Right lobe of liver (tissue), 6 donors: ENCODE measurements at regions not wholly inside any gene's neighbourhood (a gene's known extent, or its start where the extent isn't known, plus 50 kb on each side); places are given as distances from the start of the nearest gene placed in this dataset.

Experiments used
- ATAC-seq, 4 donors: fragments of 200-7000 bp; cut with Tn5 transposase; one replicate each; pipeline ENCODE4 v1.9.1; 2020; ENCODE audit warnings: mild to moderate bottlenecking in 4 of 4, moderate library complexity in 4 of 4
- DNase-seq, 3 donors: peaks; one replicate each; pipeline ENCODE4 v3.0.0-alpha.2; 2020
- H3K27ac ChIP-seq, 3 donors: fragments of 200-600 bp; one replicate each; pipeline ENCODE4 v1.8.0; 2022
- H3K27me3 ChIP-seq, 2 donors: fragments of 200-600 bp; one replicate each; pipeline ENCODE4 v1.8.0; 2022
- H3K36me3 ChIP-seq, 4 donors: fragments of 200-600 bp; sonication (generic) in 1 of 4; one replicate each; pipeline versions ENCODE4 v1.5.1 to v1.8.0; 2017 to 2022; ENCODE audit warnings: control low read depth in 1 of 4
- H3K4me1 ChIP-seq, 4 donors: fragments of 200-600 bp; sonication (generic) in 1 of 4; one replicate each; pipeline versions ENCODE4 v1.5.1 to v1.8.0; 2017 to 2022; ENCODE audit warnings: control low read depth in 1 of 4
- H3K4me3 ChIP-seq, 3 donors: fragments of 200-600 bp; one replicate each; pipeline ENCODE4 v1.8.0; 2022
- H3K9me3 ChIP-seq, 4 donors: fragments of 200-600 bp; sonication (generic) in 1 of 4; one replicate each; pipeline versions ENCODE4 v1.5.1 to v1.8.0; 2017 to 2022; ENCODE audit warnings: control low read depth in 1 of 4
- POLR2A ChIP-seq: fragments of 450-650 bp; IDR thresholded peaks from one replicate; pipeline ENCODE4 v1.6.1; 2017; ENCODE audit warnings: antibody characterized with exemption, mild to moderate bottlenecking
- WGBS: methylation state at CpG from one replicate; pipeline ENCODE4 v1.1.6; 2018; ENCODE audit warnings: low coverage, low lambda C conversion rate; ENCODE audit not compliant: insufficient coverage; ENCODE audit errors: missing lambda C conversion rate; 5-methylcytosine and 5-hydroxymethylcytosine counted together
- intact Hi-C, 2 donors: fragments of 100-400 bp; cut with DNase I; formaldehyde crosslinking; loops; one replicate each; pipeline versions ENCODE4 v1.11.2 to v1.14.1; 2022
- TF ChIP-seq, protein P1 (sequence below), 4 donors: fragments of 200-600 bp in 3 of 4; fragments of 450-650 bp in 1 of 4; IDR thresholded peaks; one replicate each; pipeline versions ENCODE4 v1.5.1 to v1.8.0; 2016 to 2022; ENCODE audit warnings: antibody characterized with exemption in 4 of 4, mild to moderate bottlenecking in 2 of 4
- donor health status: DM: no; HTN: yes; CAD: no.
- donor health status: DM: no; HTN: no; CAD: no.
- donor health status: DM: no; HTN: no; CAD: no.
- donor health status: DM: no; HTN: yes; CAD: no.
- donor health status: DM: no; HTN: yes; CAD: no.

DNA sequence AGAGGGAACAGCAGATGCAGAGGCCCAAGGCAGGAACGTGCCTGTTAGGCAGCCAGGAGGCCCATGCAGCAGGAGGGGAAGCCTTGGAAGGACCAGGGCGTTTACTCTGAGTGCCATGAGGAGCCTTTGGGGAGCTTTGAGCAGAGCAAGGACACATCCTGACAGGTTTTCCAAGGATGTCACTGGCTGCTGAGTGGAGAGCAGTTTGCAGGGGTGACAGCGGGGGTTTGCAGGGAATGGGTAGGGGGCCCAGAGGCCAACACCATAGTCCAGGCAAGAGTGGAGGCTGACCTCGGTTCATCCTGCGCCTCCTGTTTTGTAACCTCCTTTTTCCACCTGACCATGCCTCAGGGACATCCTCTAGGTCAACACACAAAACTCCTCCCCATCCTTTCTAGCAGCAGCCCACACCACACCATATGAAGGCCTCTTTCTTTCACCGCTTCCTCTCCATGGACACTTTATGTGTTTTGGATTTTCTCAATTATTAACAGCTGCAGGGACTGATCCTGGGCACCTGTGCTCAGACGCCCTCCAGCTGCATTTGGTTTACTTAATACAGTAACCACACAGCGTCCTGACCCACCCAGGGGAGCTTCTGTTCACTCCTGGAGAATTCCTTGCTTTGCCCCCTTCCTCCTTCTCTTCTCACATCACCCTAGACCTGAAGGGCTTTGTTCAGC lies 528.5 kb downstream of the MATN1 start:
- intact Hi-C loops, result no loop called here
- WGBS, result 53% methylated on average over 5 of the region's 8 CpGs
- H3K36me3 ChIP-seq, result no peaks in the 10 kb centered on the region

DNA sequence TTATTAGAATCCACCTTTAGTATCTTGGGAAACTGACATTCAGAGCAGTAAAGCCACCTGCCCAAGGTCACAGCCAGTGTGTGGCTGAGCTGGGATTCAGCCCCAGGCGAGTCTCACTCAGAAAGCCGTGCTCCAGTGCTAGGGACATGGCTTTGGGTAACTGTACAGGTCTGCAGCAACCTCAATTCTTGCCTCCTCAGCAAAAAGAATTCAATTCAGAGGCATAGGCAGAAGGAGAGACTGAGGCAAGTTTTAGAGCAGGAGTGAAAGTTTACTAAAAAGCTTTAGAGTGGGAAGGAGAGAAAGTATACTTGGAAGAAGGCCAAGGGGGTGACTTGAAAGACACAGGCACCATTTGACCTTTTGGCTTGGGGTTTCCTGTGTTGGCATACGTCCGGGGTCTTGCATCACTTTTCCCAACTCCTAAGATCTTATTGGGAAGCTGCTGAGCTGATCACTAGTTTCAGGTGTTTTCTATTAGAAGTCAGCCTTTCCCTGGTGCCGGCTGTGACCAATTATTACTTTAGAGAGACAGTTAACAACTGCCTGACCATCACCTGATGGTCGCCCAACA lies 529.3 kb downstream of the MATN1 start:
- no peaks in the 10 kb centered on the region for H3K9me3 ChIP-seq
- DNase-seq, result no peak
- WGBS, result 28% methylated on average over 5 of the region's 6 CpGs
- ATAC-seq, result no peak
- TF ChIP-seq, protein P1, sequence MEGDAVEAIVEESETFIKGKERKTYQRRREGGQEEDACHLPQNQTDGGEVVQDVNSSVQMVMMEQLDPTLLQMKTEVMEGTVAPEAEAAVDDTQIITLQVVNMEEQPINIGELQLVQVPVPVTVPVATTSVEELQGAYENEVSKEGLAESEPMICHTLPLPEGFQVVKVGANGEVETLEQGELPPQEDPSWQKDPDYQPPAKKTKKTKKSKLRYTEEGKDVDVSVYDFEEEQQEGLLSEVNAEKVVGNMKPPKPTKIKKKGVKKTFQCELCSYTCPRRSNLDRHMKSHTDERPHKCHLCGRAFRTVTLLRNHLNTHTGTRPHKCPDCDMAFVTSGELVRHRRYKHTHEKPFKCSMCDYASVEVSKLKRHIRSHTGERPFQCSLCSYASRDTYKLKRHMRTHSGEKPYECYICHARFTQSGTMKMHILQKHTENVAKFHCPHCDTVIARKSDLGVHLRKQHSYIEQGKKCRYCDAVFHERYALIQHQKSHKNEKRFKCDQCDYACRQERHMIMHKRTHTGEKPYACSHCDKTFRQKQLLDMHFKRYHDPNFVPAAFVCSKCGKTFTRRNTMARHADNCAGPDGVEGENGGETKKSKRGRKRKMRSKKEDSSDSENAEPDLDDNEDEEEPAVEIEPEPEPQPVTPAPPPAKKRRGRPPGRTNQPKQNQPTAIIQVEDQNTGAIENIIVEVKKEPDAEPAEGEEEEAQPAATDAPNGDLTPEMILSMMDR (IDR thresholded peaks at IDR 0.05), result no peak
- no peak for TF ChIP-seq POLR2A
- intact Hi-C loops, result no loop called here
- H3K27ac ChIP-seq, result no peak overlapping the region
- no peaks in the 10 kb centered on the region for H3K36me3 ChIP-seq
- H3K4me1 ChIP-seq, result no peaks in the 10 kb centered on the region
- no peaks in the 10 kb centered on the region for H3K27me3 ChIP-seq
- H3K4me3 ChIP-seq, result no peak overlapping the region

More for the DNA sequence above, 528.5 kb downstream of the MATN1 start:
- Histone ChIP-seq H3K27ac (no peak overlapping the region), H3K27me3 (no peaks in the 10 kb centered on the region), H3K9me3 (no peaks in the 10 kb centered on the region), H3K4me1 (no peaks in the 10 kb centered on the region), H3K4me3 (no peak overlapping the region)
- DNase-seq, result no peak
- ATAC-seq, result no peak
- no peak for TF ChIP-seq POLR2A
- TF ChIP-seq, protein P1 (IDR thresholded peaks at IDR 0.05), result no peak

GRCh38 chr1:30192969-30193630 lies 530.3 kb downstream of the MATN1 start:
- H3K36me3 ChIP-seq, result no peaks in the 10 kb centered on the region
- H3K9me3 ChIP-seq, result no peaks in the 10 kb centered on the region
- H3K27me3 ChIP-seq, result no peaks in the 10 kb centered on the region
- no peak overlapping the region for H3K4me3 ChIP-seq
- intact Hi-C loops, result no loop called here
- DNase-seq (no peak), ATAC-seq (no peak)
- no peak overlapping the region for H3K27ac ChIP-seq
- H3K4me1 ChIP-seq, result no peaks in the 10 kb centered on the region
- TF ChIP-seq, protein P1 (IDR thresholded peaks at IDR 0.05), result no peak
- TF ChIP-seq POLR2A, result no peak
- WGBS, result 53% methylated on average over 3 of the region's 3 CpGs

GRCh38 chr1:30191154-30191702 lies 532.2 kb downstream of the MATN1 start:
- intact Hi-C loops, result no loop called here

More at GRCh38 chr1:30191154-30191702, 532.2 kb downstream of the MATN1 start:
- H3K9me3 ChIP-seq, result no peaks in the 10 kb centered on the region
- DNase-seq (no peak), ATAC-seq (peak in 2 of 4 donors; percentile 18 to 88)
- no peaks in the 10 kb centered on the region for H3K36me3 ChIP-seq
- no CpG with 5 or more reads among the region's 2 CpGs for WGBS
- no peaks in the 10 kb centered on the region for H3K27me3 ChIP-seq
- no peak overlapping the region for H3K4me3 ChIP-seq
- no peak for TF ChIP-seq POLR2A
- TF ChIP-seq, protein P1 (IDR thresholded peaks at IDR 0.05), result no peak
- no peak overlapping the region for H3K27ac ChIP-seq
- no peaks in the 10 kb centered on the region for H3K4me1 ChIP-seq
